ENCODE measurements at regions not wholly inside any gene's neighbourhood (a gene's known extent, or its start where the extent isn't known, plus 50 kb on each side); places are given as distances from the start of the nearest gene placed in this dataset.

- H3K27ac ChIP-seq, result no peak overlapping the region
Measured at GRCh38 chr5:93294199-93294598, 286.8 kb downstream of the NR2F1-AS1 start.

GRCh38 chr5:93289942-93290341, 291.1 kb downstream of the NR2F1-AS1 start:
- TF ChIP-seq ZFX (IDR thresholded peaks at IDR 0.05; ENCODE audit: borderline replicate concordance), result no peak
- TF ChIP-seq, protein P1, sequence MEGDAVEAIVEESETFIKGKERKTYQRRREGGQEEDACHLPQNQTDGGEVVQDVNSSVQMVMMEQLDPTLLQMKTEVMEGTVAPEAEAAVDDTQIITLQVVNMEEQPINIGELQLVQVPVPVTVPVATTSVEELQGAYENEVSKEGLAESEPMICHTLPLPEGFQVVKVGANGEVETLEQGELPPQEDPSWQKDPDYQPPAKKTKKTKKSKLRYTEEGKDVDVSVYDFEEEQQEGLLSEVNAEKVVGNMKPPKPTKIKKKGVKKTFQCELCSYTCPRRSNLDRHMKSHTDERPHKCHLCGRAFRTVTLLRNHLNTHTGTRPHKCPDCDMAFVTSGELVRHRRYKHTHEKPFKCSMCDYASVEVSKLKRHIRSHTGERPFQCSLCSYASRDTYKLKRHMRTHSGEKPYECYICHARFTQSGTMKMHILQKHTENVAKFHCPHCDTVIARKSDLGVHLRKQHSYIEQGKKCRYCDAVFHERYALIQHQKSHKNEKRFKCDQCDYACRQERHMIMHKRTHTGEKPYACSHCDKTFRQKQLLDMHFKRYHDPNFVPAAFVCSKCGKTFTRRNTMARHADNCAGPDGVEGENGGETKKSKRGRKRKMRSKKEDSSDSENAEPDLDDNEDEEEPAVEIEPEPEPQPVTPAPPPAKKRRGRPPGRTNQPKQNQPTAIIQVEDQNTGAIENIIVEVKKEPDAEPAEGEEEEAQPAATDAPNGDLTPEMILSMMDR (IDR thresholded peaks at IDR 0.05), result no peak

More at GRCh38 chr5:93294199-93294598, 286.8 kb downstream of the NR2F1-AS1 start:
- TF ChIP-seq ZFX (IDR thresholded peaks at IDR 0.05; ENCODE audit: borderline replicate concordance), result no peak
- TF ChIP-seq, protein P1 (IDR thresholded peaks at IDR 0.05), result no peak

DNA sequence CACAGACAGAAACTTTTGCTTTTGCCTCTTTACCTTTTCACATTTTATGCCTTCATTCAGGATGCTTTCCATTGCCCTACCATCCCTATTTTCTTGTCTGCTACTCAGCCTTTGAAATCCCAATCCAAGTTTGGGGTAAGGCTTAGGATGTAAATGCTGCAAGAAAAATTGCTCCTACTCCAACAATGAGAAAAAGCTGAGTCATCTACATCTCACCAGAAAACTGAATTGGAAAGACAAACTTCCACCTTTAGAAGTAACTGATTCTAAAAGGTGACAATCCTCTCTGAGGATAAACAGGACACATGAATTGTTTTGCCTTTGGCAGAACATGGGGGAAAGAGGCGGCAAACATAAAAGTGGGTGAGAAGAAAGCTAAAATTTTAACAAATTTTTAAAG, 295.6 kb downstream of the NR2F1-AS1 start:
- H3K27ac ChIP-seq, result no peak overlapping the region
- TF ChIP-seq, protein P1 (IDR thresholded peaks at IDR 0.05), result no peak
- no peak for TF ChIP-seq ZFX (IDR thresholded peaks at IDR 0.05; ENCODE audit: borderline replicate concordance)

More at GRCh38 chr5:93289942-93290341, 291.1 kb downstream of the NR2F1-AS1 start:
- H3K27ac ChIP-seq, result no peak overlapping the region

DNA sequence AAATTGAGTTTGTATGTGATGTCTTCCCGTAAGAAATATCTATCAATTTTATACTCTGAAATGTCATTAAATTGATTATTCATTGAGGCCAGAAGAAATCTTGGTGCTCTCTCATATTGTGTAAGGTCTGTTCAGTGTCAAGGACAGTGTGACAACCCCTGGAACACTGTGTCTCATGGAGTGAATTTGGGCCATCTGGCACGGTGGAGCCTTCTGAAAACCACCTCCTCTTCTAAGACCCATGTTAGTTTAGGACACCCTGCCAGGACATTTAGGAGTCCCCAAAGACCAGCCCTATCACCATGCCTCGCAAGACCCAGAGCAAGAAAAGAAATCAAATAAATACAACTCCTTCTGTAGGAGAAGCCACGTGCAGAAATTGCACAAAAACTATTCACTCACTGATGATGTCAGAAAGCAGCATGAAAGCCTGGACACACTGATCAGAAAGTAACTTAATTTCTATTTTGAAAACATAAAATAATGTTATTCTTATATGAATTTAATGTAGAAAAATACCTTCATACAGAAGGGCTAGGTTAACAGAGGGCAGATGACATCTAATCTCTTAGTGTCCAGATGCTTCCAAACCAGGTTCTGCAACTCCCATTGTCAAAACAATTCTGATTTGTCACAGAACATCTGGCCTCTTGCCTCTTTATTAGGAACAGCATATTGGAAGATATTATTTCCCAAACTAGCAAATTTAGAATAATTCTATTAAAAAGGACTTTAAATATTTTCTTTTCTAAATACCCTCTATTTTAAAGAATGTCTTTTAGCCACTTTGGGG, 298.8 kb downstream of the NR2F1-AS1 start:
- no peak overlapping the region for H3K27ac ChIP-seq
- TF ChIP-seq, protein P1 (IDR thresholded peaks at IDR 0.05), result no peak
- no peak for TF ChIP-seq ZFX (IDR thresholded peaks at IDR 0.05; ENCODE audit: borderline replicate concordance)

- no peak for TF ChIP-seq ZFX (IDR thresholded peaks at IDR 0.05; ENCODE audit: borderline replicate concordance)
- TF ChIP-seq, protein P1 (IDR thresholded peaks at IDR 0.05), result no peak
- H3K27ac ChIP-seq, result no peak overlapping the region
Measured at GRCh38 chr5:93280518-93280917, 300.5 kb downstream of the NR2F1-AS1 start.

GRCh38 chr5:93279296-93279963, 301.6 kb downstream of the NR2F1-AS1 start:
- H3K27ac ChIP-seq, result no peak overlapping the region
- TF ChIP-seq, protein P1 (IDR thresholded peaks at IDR 0.05), result no peak
- no peak for TF ChIP-seq ZFX (IDR thresholded peaks at IDR 0.05; ENCODE audit: borderline replicate concordance)

GRCh38 chr5:93278896-93279295, 302.1 kb downstream of the NR2F1-AS1 start:
- no peak overlapping the region for H3K27ac ChIP-seq
- TF ChIP-seq ZFX (IDR thresholded peaks at IDR 0.05; ENCODE audit: borderline replicate concordance), result no peak
- TF ChIP-seq, protein P1 (IDR thresholded peaks at IDR 0.05), result no peak
